ENCODE measurements at regions not wholly inside any gene's neighbourhood (a gene's known extent, or its start where the extent isn't known, plus 50 kb on each side); places are given as distances from the start of the nearest gene placed in this dataset.

GRCh38 chr17:71395901-71396300, 724.9 kb upstream of the SOX9 start:
- no peaks in the 10 kb centered on the region for H3K36me3 ChIP-seq (ENCODE audit: insufficient read depth, low read length)
- no peak overlapping the region for H3K27ac ChIP-seq
- H3K9me3 ChIP-seq (ENCODE audit: low read depth, low read length) = no peaks in the 10 kb centered on the region
- no peak overlapping the region for H3K4me3 ChIP-seq
- no peak for TF ChIP-seq POLR2AphosphoS5 (IDR thresholded peaks at IDR 0.05; ENCODE audit: borderline replicate concordance, low read depth, low read length)
- no peak for TF ChIP-seq EZH2 (IDR thresholded peaks at IDR 0.05)
- no peak for TF ChIP-seq FOXP2 (optimal IDR thresholded peaks at IDR 0.05; ENCODE audit: control extremely low read depth, extremely low read length, insufficient read depth)
- DNase-seq (ENCODE audit: low read depth, low spot score) = no peak
- H3K9ac ChIP-seq (ENCODE audit: insufficient read length) = no peak overlapping the region

GRCh38 chr17:71396711-71397110, 724.1 kb upstream of the SOX9 start:
- Histone ChIP-seq H3K9ac (ENCODE audit: insufficient read length) (no peak overlapping the region), H3K27ac (no peak overlapping the region), H3K36me3 (ENCODE audit: insufficient read depth, low read length) (no peaks in the 10 kb centered on the region), H3K9me3 (ENCODE audit: low read depth, low read length) (no peaks in the 10 kb centered on the region), H3K4me3 (no peak overlapping the region)
- no peak for DNase-seq (ENCODE audit: low read depth, low spot score)
- TF ChIP-seq FOXP2 (optimal IDR thresholded peaks at IDR 0.05; ENCODE audit: control extremely low read depth, extremely low read length, insufficient read depth) (no peak), POLR2AphosphoS5 (IDR thresholded peaks at IDR 0.05; ENCODE audit: borderline replicate concordance, low read depth, low read length) (no peak), EZH2 (IDR thresholded peaks at IDR 0.05) (no peak)

- Histone ChIP-seq H3K27ac (no peak overlapping the region), H3K36me3 (ENCODE audit: insufficient read depth, low read length) (no peaks in the 10 kb centered on the region)
- TF ChIP-seq FOXP2 (optimal IDR thresholded peaks at IDR 0.05; ENCODE audit: control extremely low read depth, extremely low read length, insufficient read depth) = no peak
Measured at GRCh38 chr17:71398025-71398424, 722.8 kb upstream of the SOX9 start.

GRCh38 chr17:71398800-71399219, 722.0 kb upstream of the SOX9 start:
- TF ChIP-seq POLR2AphosphoS5 (IDR thresholded peaks at IDR 0.05; ENCODE audit: borderline replicate concordance, low read depth, low read length) (no peak), FOXP2 (optimal IDR thresholded peaks at IDR 0.05; ENCODE audit: control extremely low read depth, extremely low read length, insufficient read depth) (no peak), EZH2 (IDR thresholded peaks at IDR 0.05) (no peak)
- H3K4me3 ChIP-seq = no peak overlapping the region
- no peak overlapping the region for H3K27ac ChIP-seq
- no peak overlapping the region for H3K9ac ChIP-seq (ENCODE audit: insufficient read length)
- no peak for DNase-seq (ENCODE audit: low read depth, low spot score)
- H3K36me3 ChIP-seq (ENCODE audit: insufficient read depth, low read length) = no peaks in the 10 kb centered on the region
- H3K9me3 ChIP-seq (ENCODE audit: low read depth, low read length) = no peaks in the 10 kb centered on the region

More at GRCh38 chr17:71398025-71398424, 722.8 kb upstream of the SOX9 start:
- Histone ChIP-seq H3K9me3 (ENCODE audit: low read depth, low read length) (no peaks in the 10 kb centered on the region), H3K4me3 (no peak overlapping the region), H3K9ac (ENCODE audit: insufficient read length) (no peak overlapping the region)
- no peak for DNase-seq (ENCODE audit: low read depth, low spot score)

GRCh38 chr17:71399221-71399620, 721.6 kb upstream of the SOX9 start:
- DNase-seq (ENCODE audit: low read depth, low spot score) = no peak
- no peak for TF ChIP-seq FOXP2 (optimal IDR thresholded peaks at IDR 0.05; ENCODE audit: control extremely low read depth, extremely low read length, insufficient read depth)
- no peak overlapping the region for H3K27ac ChIP-seq
- no peak overlapping the region for H3K4me3 ChIP-seq
- no peaks in the 10 kb centered on the region for H3K9me3 ChIP-seq (ENCODE audit: low read depth, low read length)
- H3K9ac ChIP-seq (ENCODE audit: insufficient read length) = no peak overlapping the region
- H3K36me3 ChIP-seq (ENCODE audit: insufficient read depth, low read length) = no peaks in the 10 kb centered on the region

- Histone ChIP-seq H3K27ac (no peak overlapping the region), H3K9me3 (ENCODE audit: low read depth, low read length) (no peaks in the 10 kb centered on the region), H3K36me3 (ENCODE audit: insufficient read depth, low read length) (no peaks in the 10 kb centered on the region), H3K4me3 (no peak overlapping the region), H3K9ac (ENCODE audit: insufficient read length) (no peak overlapping the region)
- no peak for DNase-seq (ENCODE audit: low read depth, low spot score)
- no peak for TF ChIP-seq EZH2 (IDR thresholded peaks at IDR 0.05)
Measured at GRCh38 chr17:71399649-71400048, 721.2 kb upstream of the SOX9 start.

- no peaks in the 10 kb centered on the region for H3K36me3 ChIP-seq (ENCODE audit: insufficient read depth, low read length)
- DNase-seq (ENCODE audit: low read depth, low spot score) = no peak
- H3K9ac ChIP-seq (ENCODE audit: insufficient read length) = no peak overlapping the region
- TF ChIP-seq POLR2AphosphoS5 (IDR thresholded peaks at IDR 0.05; ENCODE audit: borderline replicate concordance, low read depth, low read length) (no peak), FOXP2 (optimal IDR thresholded peaks at IDR 0.05; ENCODE audit: control extremely low read depth, extremely low read length, insufficient read depth) (no peak), EZH2 (IDR thresholded peaks at IDR 0.05) (no peak)
- no peaks in the 10 kb centered on the region for H3K9me3 ChIP-seq (ENCODE audit: low read depth, low read length)
- no peak overlapping the region for H3K4me3 ChIP-seq
- no peak overlapping the region for H3K27ac ChIP-seq
Measured at GRCh38 chr17:71402007-71402406, 718.8 kb upstream of the SOX9 start.

- no peak for TF ChIP-seq EZH2 (IDR thresholded peaks at IDR 0.05)
- TF ChIP-seq POLR2AphosphoS5 (IDR thresholded peaks at IDR 0.05; ENCODE audit: borderline replicate concordance, low read depth, low read length) = no peak
- no peak for TF ChIP-seq FOXP2 (optimal IDR thresholded peaks at IDR 0.05; ENCODE audit: control extremely low read depth, extremely low read length, insufficient read depth)
- Histone ChIP-seq H3K27ac (no peak overlapping the region), H3K36me3 (ENCODE audit: insufficient read depth, low read length) (no peaks in the 10 kb centered on the region), H3K9ac (ENCODE audit: insufficient read length) (no peak overlapping the region), H3K9me3 (ENCODE audit: low read depth, low read length) (no peaks in the 10 kb centered on the region), H3K4me3 (no peak overlapping the region)
- DNase-seq (ENCODE audit: low read depth, low spot score) = no peak
Measured at GRCh38 chr17:71402661-71403141, 718.1 kb upstream of the SOX9 start.

- no peak for DNase-seq (ENCODE audit: low read depth, low spot score)
- no peak overlapping the region for H3K27ac ChIP-seq
- no peaks in the 10 kb centered on the region for H3K9me3 ChIP-seq (ENCODE audit: low read depth, low read length)
- no peak for TF ChIP-seq POLR2AphosphoS5 (IDR thresholded peaks at IDR 0.05; ENCODE audit: borderline replicate concordance, low read depth, low read length)
- TF ChIP-seq FOXP2 (optimal IDR thresholded peaks at IDR 0.05; ENCODE audit: control extremely low read depth, extremely low read length, insufficient read depth) = no peak
- no peak for TF ChIP-seq EZH2 (IDR thresholded peaks at IDR 0.05)
- no peak overlapping the region for H3K4me3 ChIP-seq
- H3K9ac ChIP-seq (ENCODE audit: insufficient read length) = no peak overlapping the region
- no peaks in the 10 kb centered on the region for H3K36me3 ChIP-seq (ENCODE audit: insufficient read depth, low read length)
Measured at GRCh38 chr17:71405101-71405500, 715.7 kb upstream of the SOX9 start.
